Forelimb muscle (tissue), 1 donor: ENCODE measurements at regions not wholly inside any gene's neighbourhood (a gene's known extent, or its start where the extent isn't known, plus 50 kb on each side); places are given as distances from the start of the nearest gene placed in this dataset.
"Not testable (repeated sequence)": the region's sequence is repeated elsewhere in the genome, so short reads cannot be mapped to it uniquely, and the experiment has no call there.

ENCODE experiments used
- DNase-seq: peaks from one replicate; pipeline ENCODE4 v3.0.0-alpha.2; 2013; ENCODE audit warnings: low read depth

- DNase-seq = no peak
Observed at GRCh38 chr2:240374085-240374907, 61.2 kb upstream of the GPC1 start.

GRCh38 chr2:240375024-240375645 lies 60.3 kb upstream of the GPC1 start:
- DNase-seq = no peak

GRCh38 chr2:240376739-240377138 lies 58.7 kb upstream of the GPC1 start:
- DNase-seq = no peak

GRCh38 chr2:240377366-240377765 lies 58.1 kb upstream of the GPC1 start:
- no peak for DNase-seq

- no peak for DNase-seq
Observed at GRCh38 chr2:240379089-240379636, 56.3 kb upstream of the GPC1 start.

- no peak for DNase-seq
Observed at GRCh38 chr2:240383099-240383758, 52.2 kb upstream of the GPC1 start.

- no peak for DNase-seq
Observed at GRCh38 chr2:240383871-240384700, 51.4 kb upstream of the GPC1 start.

GRCh38 chr2:240384711-240385450 lies 50.6 kb upstream of the GPC1 start:
- DNase-seq = no peak

- DNase-seq = not testable (repeated sequence)
Observed at GRCh38 chr2:240385451-240386161, 49.9 kb upstream of the GPC1 start.
